T-cell (primary cell): ENCODE measurements at regions not wholly inside any gene's neighbourhood (a gene's known extent, or its start where the extent isn't known, plus 50 kb on each side); places are given as distances from the start of the nearest gene placed in this dataset.
"Not testable (repeated sequence)": the region's sequence is repeated elsewhere in the genome, so short reads cannot be mapped to it uniquely, and the experiment has no call there.

Experiments used
- ATAC-seq, 4 experiments: fragments of 200-7000 bp in 3 of 4; fragments of 150-1000 bp in 1 of 4; cut with Tn5 transposase; replicated peaks in 1 of 4; 1 replicate in 3 of 4; 2 replicates in 1 of 4; pipeline ENCODE4 v1.10.0; 2021; ENCODE audit warnings: moderate library complexity in 3 of 4, mild to moderate bottlenecking in 2 of 4, moderate number of reproducible peaks in 1 of 4
- CTCF ChIA-PET, 2 donors: fragments of 300-600 bp; sonication (Branson Sonifier 250); formaldehyde crosslinking; loops; one replicate each; lab custom pipeline; 2022; ENCODE audit warnings: antibody characterized with exemption in 2 of 2; lab: Charles Lee
- POLR2A ChIA-PET, 2 donors: fragments of 300-600 bp; sonication (Branson Sonifier 250); formaldehyde crosslinking; loops; one replicate each; lab custom pipeline; 2022; ENCODE audit warnings: antibody characterized with exemption in 2 of 2; lab: Charles Lee
- DNase-seq, 35 experiments: peaks; one replicate each; pipeline versions ENCODE4 v3.0.0 to v3.0.0-alpha.2; 2013 to 2023
- H3K27ac ChIP-seq: one replicate; pipeline ENCODE4 v1.5.1; 2013; ENCODE audit warnings: low read length
- H3K27me3 ChIP-seq, 2 experiments: replicated peaks in 1 of 2; 1 replicate in 1 of 2; 2 replicates in 1 of 2; pipeline versions ENCODE4 v1.6.1 to v1.7.0; 2013; ENCODE audit warnings: low read length in 1 of 2, mixed read lengths in 1 of 2; ENCODE audit not compliant: control insufficient read depth in 2 of 2, insufficient read depth in 2 of 2; ENCODE audit errors: extremely low read depth in 1 of 2
- H3K36me3 ChIP-seq, 2 donors: 1 replicate in 1 of 2; 2 replicates in 1 of 2; pipeline versions ENCODE4 v1.6.1 to v1.7.0; 2013; ENCODE audit warnings: low read length in 1 of 2; ENCODE audit not compliant: control insufficient read depth in 2 of 2, insufficient read depth in 1 of 2; ENCODE audit errors: extremely low read depth in 1 of 2
- H3K4me1 ChIP-seq, 2 experiments: 1 replicate in 1 of 2; 2 replicates in 1 of 2; pipeline versions ENCODE4 v1.6.1 to v1.7.0; 2013; ENCODE audit warnings: low read length in 2 of 2, mixed read lengths in 1 of 2; ENCODE audit not compliant: insufficient read depth in 2 of 2, control insufficient read depth in 1 of 2; ENCODE audit errors: extremely low read depth in 1 of 2
- H3K4me3 ChIP-seq, 2 donors: 1 replicate in 1 of 2; 2 replicates in 1 of 2; pipeline versions ENCODE4 v1.5.1 to v1.7.0; 2013; ENCODE audit warnings: mild to moderate bottlenecking in 2 of 2, low read length in 1 of 2, moderate library complexity in 1 of 2; ENCODE audit not compliant: control insufficient read depth in 1 of 2; ENCODE audit errors: extremely low read depth in 1 of 2
- H3K9me3 ChIP-seq: 2 replicates; pipeline ENCODE4 v1.7.0; 2013
- H3K27ac Mint-ChIP-seq, 2 donors: one replicate each; pipeline ENCODE4 v1.8.0; 2020 to 2021; ENCODE audit warnings: mild to moderate bottlenecking in 2 of 2, mixed read lengths in 2 of 2
- H3K27me3 Mint-ChIP-seq, 2 donors: one replicate each; pipeline ENCODE4 v1.8.0; 2021 to 2022; ENCODE audit warnings: mixed read lengths in 2 of 2
- H3K36me3 Mint-ChIP-seq: one replicate; pipeline ENCODE4 v1.8.0; 2021; ENCODE audit warnings: mixed read lengths
- H3K4me1 Mint-ChIP-seq, 3 donors: one replicate each; pipeline ENCODE4 v1.8.0; 2020 to 2022; ENCODE audit warnings: mixed read lengths in 3 of 3, mild to moderate bottlenecking in 1 of 3
- H3K4me3 Mint-ChIP-seq, 3 donors: one replicate each; pipeline ENCODE4 v1.8.0; 2020 to 2022; ENCODE audit warnings: mild to moderate bottlenecking in 3 of 3, mixed read lengths in 3 of 3, moderate library complexity in 3 of 3
- H3K9me3 Mint-ChIP-seq, 3 donors: one replicate each; pipeline ENCODE4 v1.8.0; 2020 to 2022; ENCODE audit warnings: mixed read lengths in 3 of 3
- WGBS: methylation state at CpG from one replicate; pipeline ENCODE4 v1.1.5; 2013; ENCODE audit warnings: missing lambda C conversion rate; ENCODE audit not compliant: insufficient coverage; 5-methylcytosine and 5-hydroxymethylcytosine counted together

DNA sequence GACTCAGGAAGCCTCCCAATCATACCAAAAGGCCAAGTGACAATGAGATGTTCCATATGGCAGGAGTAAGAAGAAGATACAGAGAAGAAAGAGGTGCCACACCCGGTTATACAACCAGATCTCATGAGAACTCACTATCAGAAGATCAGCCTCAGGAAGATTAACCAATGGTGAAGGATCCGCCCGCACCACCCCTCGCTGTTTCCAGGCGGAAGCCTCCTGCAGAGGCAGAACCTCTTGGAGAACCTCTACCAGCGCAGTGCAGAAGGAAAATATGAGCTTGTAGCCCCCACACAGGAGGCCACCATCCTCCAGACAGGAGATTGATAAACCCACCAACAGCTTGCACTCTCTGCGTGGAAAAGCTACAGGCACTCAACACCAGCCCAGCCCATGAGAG is 245.1 kb downstream of the POTED start:
- Histone ChIP-seq H3K27ac (no peak overlapping the region), H3K4me1 (no peaks in the 10 kb centered on the region), H3K4me3 (no peak overlapping the region), H3K9me3 (no peaks in the 10 kb centered on the region), H3K36me3 (no peaks in the 10 kb centered on the region), H3K27me3 (no peaks in the 10 kb centered on the region)
- H3K4me3 Mint-ChIP-seq, result no peak overlapping the region
- H3K27me3 Mint-ChIP-seq, result no peaks in the 10 kb centered on the region
- ChIA-PET CTCF (no interaction called here), POLR2A (no interaction called here)
- DNase-seq (no peak), ATAC-seq (no peak)
- peaks cover 0 to 5% (median 0%) of the 10 kb centered on the region in 3 donors for H3K4me1 Mint-ChIP-seq
- H3K9me3 Mint-ChIP-seq, result peaks cover 0 to 4% (median 0%) of the 10 kb centered on the region in 3 donors
- WGBS, result 85% methylated on average over 4 of the region's 7 CpGs
- H3K36me3 Mint-ChIP-seq, result no peaks in the 10 kb centered on the region
- H3K27ac Mint-ChIP-seq, result no peak overlapping the region

DNA sequence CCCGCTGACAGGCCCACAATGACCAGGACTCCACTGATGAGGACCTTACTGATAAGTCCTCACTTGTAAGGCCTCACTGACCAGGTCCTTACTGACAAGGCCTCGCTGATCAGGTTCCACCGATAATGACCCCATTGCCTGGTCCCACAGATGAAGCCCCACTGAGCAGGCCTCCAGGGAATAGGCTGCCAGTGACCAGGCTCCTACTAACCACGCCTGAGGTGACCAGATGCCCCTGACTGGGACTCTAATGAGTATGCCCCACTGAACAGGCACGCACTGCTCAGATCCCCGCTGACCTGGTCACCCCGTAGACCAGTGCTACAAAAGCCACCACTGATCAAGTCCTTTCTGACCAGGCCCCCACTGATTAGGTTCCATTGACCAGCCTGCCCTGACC is 241.2 kb downstream of the POTED start:
- H3K9me3 ChIP-seq, POLR2A ChIA-PET, ATAC-seq, H3K27ac ChIP-seq, H3K27me3 Mint-ChIP-seq, CTCF ChIA-PET, H3K27ac Mint-ChIP-seq, H3K4me3 Mint-ChIP-seq, H3K4me1 ChIP-seq, H3K36me3 Mint-ChIP-seq, H3K4me1 Mint-ChIP-seq, DNase-seq, H3K9me3 Mint-ChIP-seq, H3K36me3 ChIP-seq, H3K4me3 ChIP-seq, H3K27me3 ChIP-seq: not testable (repeated sequence)
- 67% methylated on average over 4 of the region's 7 CpGs for WGBS

DNA sequence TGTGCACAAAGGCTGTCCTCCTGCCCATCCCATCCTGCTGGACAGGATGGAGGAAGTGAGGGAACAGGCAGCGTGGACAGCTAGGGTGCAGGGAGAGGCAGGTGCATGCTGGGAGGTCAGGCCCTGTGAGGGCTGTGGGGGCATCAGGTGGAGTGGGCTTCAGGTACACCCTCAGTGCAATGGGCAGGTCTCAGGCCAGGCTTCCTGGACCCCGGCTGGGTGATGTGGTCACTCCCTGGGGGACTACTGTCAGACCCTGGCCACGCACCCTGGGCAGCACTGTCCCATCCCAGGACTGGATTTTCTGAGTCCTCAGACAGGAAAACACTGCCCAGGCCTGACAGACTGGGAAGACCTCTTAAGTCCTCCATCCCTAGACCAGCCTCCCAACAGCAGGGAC is 239.9 kb downstream of the POTED start:
- POLR2A ChIA-PET, H3K27me3 Mint-ChIP-seq, H3K9me3 ChIP-seq, H3K27ac ChIP-seq, H3K4me3 Mint-ChIP-seq, H3K9me3 Mint-ChIP-seq, H3K4me1 ChIP-seq, ATAC-seq, DNase-seq, H3K4me1 Mint-ChIP-seq, H3K36me3 ChIP-seq, H3K27me3 ChIP-seq, H3K4me3 ChIP-seq, CTCF ChIA-PET, H3K36me3 Mint-ChIP-seq, H3K27ac Mint-ChIP-seq: not testable (repeated sequence)
- 51% methylated on average over 3 of the region's 3 CpGs for WGBS

DNA sequence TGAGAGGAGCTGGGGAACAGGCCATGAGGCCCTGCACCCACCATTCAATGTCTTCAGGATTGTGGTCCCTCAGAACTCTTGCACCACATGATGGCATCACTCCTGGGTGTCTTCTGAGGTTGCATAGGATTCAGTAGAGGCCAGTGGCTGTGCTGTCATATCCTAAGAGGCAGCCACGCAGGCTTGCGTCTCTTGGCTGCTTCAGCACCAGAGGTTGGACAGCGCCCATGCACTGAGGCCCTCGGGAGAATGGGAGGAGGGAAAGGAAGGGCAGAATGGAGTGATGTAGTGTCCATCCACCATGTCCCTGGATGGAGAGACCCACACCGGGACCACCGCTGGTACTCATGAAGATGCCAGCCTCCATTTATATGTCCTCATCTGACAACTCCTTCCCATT is 237.1 kb downstream of the POTED start:
- H3K4me3 Mint-ChIP-seq, H3K36me3 Mint-ChIP-seq, DNase-seq, H3K9me3 Mint-ChIP-seq, H3K27me3 ChIP-seq, H3K4me1 ChIP-seq, H3K9me3 ChIP-seq, H3K27ac Mint-ChIP-seq, H3K27ac ChIP-seq, CTCF ChIA-PET, POLR2A ChIA-PET, H3K36me3 ChIP-seq, H3K4me3 ChIP-seq, H3K27me3 Mint-ChIP-seq, ATAC-seq, H3K4me1 Mint-ChIP-seq: not testable (repeated sequence)
- WGBS, result no CpG with 5 or more reads among the region's 6 CpGs

DNA sequence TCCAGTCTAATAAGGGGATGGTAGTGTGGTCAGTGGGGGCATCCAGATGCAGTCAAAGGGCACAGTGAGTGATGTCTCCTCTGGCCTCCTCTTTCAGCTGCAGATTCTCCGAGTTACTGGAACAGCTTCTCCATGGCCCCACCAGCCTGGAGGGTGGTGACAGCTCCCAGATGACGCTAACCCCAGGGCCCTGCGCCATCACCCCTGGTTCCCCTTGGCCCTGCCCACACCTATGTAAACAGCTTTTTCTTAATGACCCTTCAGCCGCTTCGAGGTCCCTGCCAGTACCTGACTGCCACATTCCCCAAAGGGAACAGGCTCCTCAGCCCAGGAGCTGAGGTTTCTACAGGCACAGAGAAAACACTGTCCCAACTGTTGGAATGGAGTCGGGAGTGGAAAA is 235.0 kb downstream of the POTED start:
- H3K9me3 Mint-ChIP-seq, H3K27ac ChIP-seq, H3K4me3 ChIP-seq, H3K27ac Mint-ChIP-seq, ATAC-seq, H3K36me3 Mint-ChIP-seq, H3K27me3 Mint-ChIP-seq, H3K36me3 ChIP-seq, H3K9me3 ChIP-seq, H3K4me1 Mint-ChIP-seq, H3K4me1 ChIP-seq, CTCF ChIA-PET, H3K27me3 ChIP-seq, H3K4me3 Mint-ChIP-seq, POLR2A ChIA-PET, DNase-seq: not testable (repeated sequence)
- 63% methylated on average over 2 of the region's 6 CpGs for WGBS

DNA sequence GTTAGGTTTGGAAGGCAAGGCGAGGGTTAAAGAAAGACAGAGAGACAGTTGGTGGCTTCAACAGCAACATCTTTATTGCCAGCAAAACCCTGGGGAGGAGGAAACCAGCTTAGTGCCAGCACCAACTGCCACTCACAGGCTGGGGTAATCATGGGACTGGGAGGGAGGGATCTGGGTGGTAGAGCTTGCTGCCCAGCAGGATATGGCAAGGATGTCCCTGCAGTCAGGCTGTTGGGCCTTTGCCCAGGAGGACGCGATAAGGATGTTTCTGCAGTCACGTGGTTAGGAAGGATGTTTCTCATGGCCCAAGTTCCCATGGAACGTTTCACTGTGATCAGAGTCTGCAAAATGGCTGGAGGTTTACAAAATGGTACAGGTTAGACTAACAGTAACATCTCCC is 233.5 kb downstream of the POTED start:
- H3K27ac Mint-ChIP-seq, H3K36me3 ChIP-seq, H3K4me1 ChIP-seq, POLR2A ChIA-PET, H3K4me3 ChIP-seq, H3K4me1 Mint-ChIP-seq, H3K4me3 Mint-ChIP-seq, H3K9me3 ChIP-seq, H3K36me3 Mint-ChIP-seq, H3K27ac ChIP-seq, DNase-seq, H3K27me3 ChIP-seq, ATAC-seq, H3K9me3 Mint-ChIP-seq, CTCF ChIA-PET, H3K27me3 Mint-ChIP-seq: not testable (repeated sequence)
- no CpG with 5 or more reads among the region's 5 CpGs for WGBS

DNA sequence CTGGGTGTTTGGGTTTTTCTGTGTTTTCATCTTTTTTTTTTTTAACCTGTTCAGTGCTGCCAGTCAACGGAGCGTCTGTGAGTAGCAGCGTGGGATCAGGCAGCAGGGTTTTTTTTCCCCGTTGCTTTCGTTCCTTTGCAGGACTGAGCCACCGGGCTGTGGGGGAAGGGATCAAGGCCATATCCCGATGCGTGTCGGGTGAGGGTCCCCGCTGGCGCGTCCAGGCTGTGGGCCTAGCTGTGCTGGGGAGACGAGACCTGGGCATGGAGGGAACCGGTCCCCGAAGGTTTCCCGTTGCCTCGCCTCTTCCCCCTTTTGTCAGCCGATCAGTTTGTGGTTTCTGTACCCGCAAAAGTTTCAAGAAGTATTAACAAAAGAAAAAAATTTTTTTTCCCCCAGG is 218.1 kb downstream of the POTED start:
- CTCF ChIA-PET, H3K4me1 Mint-ChIP-seq, H3K4me1 ChIP-seq, H3K9me3 ChIP-seq, H3K27me3 ChIP-seq, H3K9me3 Mint-ChIP-seq, H3K4me3 ChIP-seq, ATAC-seq, H3K36me3 Mint-ChIP-seq, H3K27ac Mint-ChIP-seq, H3K27ac ChIP-seq, H3K4me3 Mint-ChIP-seq, POLR2A ChIA-PET, DNase-seq, H3K36me3 ChIP-seq: not testable (repeated sequence)
- H3K27me3 Mint-ChIP-seq, result peaks cover 0 to 31% of the 10 kb centered on the region in 2 donors
- WGBS, result 91% methylated on average over 14 of the region's 19 CpGs
